Thymus (tissue), 11 donors: ENCODE measurements at regions not wholly inside any gene's neighbourhood (a gene's known extent, or its start where the extent isn't known, plus 50 kb on each side); places are given as distances from the start of the nearest gene placed in this dataset.

Experiments used
- DNase-seq, 9 donors: peaks; one replicate each; pipeline ENCODE4 v3.0.0-alpha.2; 2013; ENCODE audit warnings: low spot score in 9 of 9, low read depth in 6 of 9, missing footprints in 1 of 9
- H3K27ac ChIP-seq, 2 donors: one replicate each; pipeline ENCODE4 v1.5.1; 2013; ENCODE audit warnings: control low read depth in 1 of 2, low read depth in 1 of 2, low read length in 1 of 2, mild to moderate bottlenecking in 1 of 2, moderate library complexity in 1 of 2
- H3K27me3 ChIP-seq, 2 donors: one replicate each; pipeline ENCODE4 v1.5.1; 2013; ENCODE audit warnings: low read length in 1 of 2; ENCODE audit not compliant: control insufficient read depth in 2 of 2, insufficient read depth in 1 of 2
- H3K36me3 ChIP-seq, 2 donors: one replicate each; pipeline ENCODE4 v1.5.1; 2013; ENCODE audit warnings: low read length in 1 of 2, mild to moderate bottlenecking in 1 of 2, moderate library complexity in 1 of 2; ENCODE audit not compliant: control insufficient read depth in 2 of 2, insufficient read depth in 2 of 2
- H3K4me1 ChIP-seq, 2 donors: one replicate each; pipeline ENCODE4 v1.5.1; 2013; ENCODE audit warnings: low read length in 2 of 2; ENCODE audit not compliant: control insufficient read depth in 2 of 2, insufficient read depth in 2 of 2
- H3K4me3 ChIP-seq, 2 donors: one replicate each; pipeline ENCODE4 v1.5.1; 2013; ENCODE audit warnings: low read length in 2 of 2, control low read depth in 1 of 2, mild to moderate bottlenecking in 1 of 2
- H3K9me3 ChIP-seq, 2 donors: one replicate each; pipeline ENCODE4 v1.5.1; 2013; ENCODE audit warnings: low read length in 1 of 2, mild to moderate bottlenecking in 1 of 2; ENCODE audit not compliant: control insufficient read depth in 2 of 2, insufficient read depth in 1 of 2
- WGBS: extraction: QIAGEN DNeasy Blood & Tissue Kit; methylation state at CpG from one replicate; pipeline ENCODE4 v1.1.7; 2013; 5-methylcytosine and 5-hydroxymethylcytosine counted together
- donor health status: healthy.

- no peak overlapping the region for H3K4me3 ChIP-seq
- no peak overlapping the region for H3K27ac ChIP-seq
- no peaks in the 10 kb centered on the region for H3K27me3 ChIP-seq
- 93% methylated on average over 1 of the region's 1 CpG for WGBS
- H3K4me1 ChIP-seq, result no peaks in the 10 kb centered on the region
- no peak for DNase-seq
- H3K36me3 ChIP-seq, result no peaks in the 10 kb centered on the region
- no peaks in the 10 kb centered on the region for H3K9me3 ChIP-seq
These were observed 390.7 kb downstream of the LRATD1 start for GRCh38 chr2:15023221-15023620.

DNA sequence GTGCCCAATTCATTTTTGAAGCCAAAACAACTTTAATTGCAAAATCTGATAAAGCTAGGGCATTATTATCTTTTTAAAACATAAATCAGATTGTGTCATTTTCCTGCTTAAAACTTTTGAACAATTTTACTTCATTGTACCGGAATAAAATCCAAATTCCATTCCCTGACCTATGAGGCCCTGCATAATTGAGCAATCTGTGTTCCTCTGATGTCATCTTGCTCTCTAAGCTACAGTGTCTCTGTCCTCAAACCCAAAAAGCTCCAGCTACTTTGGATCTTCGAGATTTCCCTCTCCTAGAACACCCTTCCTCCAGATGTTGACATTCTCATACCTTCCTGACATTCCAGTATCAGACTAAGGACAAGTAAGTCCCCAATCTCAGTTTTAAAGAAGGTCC, 395.9 kb downstream of the LRATD1 start:
- H3K27me3 ChIP-seq, result no peaks in the 10 kb centered on the region
- no peak overlapping the region for H3K4me3 ChIP-seq
- WGBS, result 62% methylated on average over 2 of the region's 2 CpGs
- H3K36me3 ChIP-seq, result no peaks in the 10 kb centered on the region
- DNase-seq, result no peak
- no peaks in the 10 kb centered on the region for H3K9me3 ChIP-seq
- H3K4me1 ChIP-seq, result no peaks in the 10 kb centered on the region
- H3K27ac ChIP-seq, result no peak overlapping the region

- Histone ChIP-seq H3K27me3 (no peaks in the 10 kb centered on the region), H3K4me1 (no peaks in the 10 kb centered on the region), H3K27ac (no peak overlapping the region), H3K4me3 (no peak overlapping the region), H3K36me3 (no peaks in the 10 kb centered on the region), H3K9me3 (no peaks in the 10 kb centered on the region)
- WGBS, result 86% methylated on average over 4 of the region's 4 CpGs
- DNase-seq, result no peak
These were observed 399.3 kb downstream of the LRATD1 start for GRCh38 chr2:15031745-15032240.

- DNase-seq, result no peak
- Histone ChIP-seq H3K4me3 (no peak overlapping the region), H3K27ac (no peak overlapping the region), H3K27me3 (no peaks in the 10 kb centered on the region), H3K36me3 (no peaks in the 10 kb centered on the region), H3K9me3 (peaks cover 0 to 4% of the 10 kb centered on the region in 2 donors), H3K4me1 (no peaks in the 10 kb centered on the region)
- WGBS, result 74% methylated on average over 2 of the region's 2 CpGs
These were observed 401.7 kb downstream of the LRATD1 start for GRCh38 chr2:15034246-15034645.

DNA sequence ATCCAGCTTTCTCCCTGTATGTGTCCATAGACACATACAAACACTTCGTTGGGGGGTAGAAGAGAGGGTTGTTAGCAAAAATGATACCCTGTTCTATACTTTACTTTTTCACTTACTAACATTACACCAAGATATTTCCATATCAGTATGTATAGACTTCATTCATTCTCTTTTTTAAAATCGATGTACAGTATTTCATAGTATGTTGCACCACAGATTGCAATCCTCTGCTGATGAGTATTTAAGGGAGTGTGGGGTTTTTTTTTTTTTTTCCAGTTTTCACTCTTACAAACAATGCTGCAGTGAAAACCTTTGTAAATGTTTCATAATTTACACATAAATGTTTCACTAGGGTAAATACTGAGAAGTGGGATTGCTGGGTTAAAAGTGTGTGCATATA, 402.3 kb downstream of the LRATD1 start:
- WGBS, result 87% methylated on average over 2 of the region's 2 CpGs

GRCh38 chr2:15038366-15039364, 406.1 kb downstream of the LRATD1 start:
- no peak for DNase-seq
- no peak overlapping the region for H3K27ac ChIP-seq
- no peaks in the 10 kb centered on the region for H3K4me1 ChIP-seq
- 74% methylated on average over 15 of the region's 15 CpGs for WGBS
- H3K4me3 ChIP-seq, result no peak overlapping the region
- H3K9me3 ChIP-seq, result peaks cover 0 to 4% of the 10 kb centered on the region in 2 donors
- no peaks in the 10 kb centered on the region for H3K27me3 ChIP-seq
- no peaks in the 10 kb centered on the region for H3K36me3 ChIP-seq

More for the DNA sequence above, 402.3 kb downstream of the LRATD1 start:
- H3K27ac ChIP-seq, result no peak overlapping the region
- H3K9me3 ChIP-seq, result peaks cover 0 to 4% of the 10 kb centered on the region in 2 donors
- H3K27me3 ChIP-seq, result no peaks in the 10 kb centered on the region
- DNase-seq, result no peak
- H3K36me3 ChIP-seq, result no peaks in the 10 kb centered on the region
- H3K4me1 ChIP-seq, result no peaks in the 10 kb centered on the region
- no peak overlapping the region for H3K4me3 ChIP-seq

DNA sequence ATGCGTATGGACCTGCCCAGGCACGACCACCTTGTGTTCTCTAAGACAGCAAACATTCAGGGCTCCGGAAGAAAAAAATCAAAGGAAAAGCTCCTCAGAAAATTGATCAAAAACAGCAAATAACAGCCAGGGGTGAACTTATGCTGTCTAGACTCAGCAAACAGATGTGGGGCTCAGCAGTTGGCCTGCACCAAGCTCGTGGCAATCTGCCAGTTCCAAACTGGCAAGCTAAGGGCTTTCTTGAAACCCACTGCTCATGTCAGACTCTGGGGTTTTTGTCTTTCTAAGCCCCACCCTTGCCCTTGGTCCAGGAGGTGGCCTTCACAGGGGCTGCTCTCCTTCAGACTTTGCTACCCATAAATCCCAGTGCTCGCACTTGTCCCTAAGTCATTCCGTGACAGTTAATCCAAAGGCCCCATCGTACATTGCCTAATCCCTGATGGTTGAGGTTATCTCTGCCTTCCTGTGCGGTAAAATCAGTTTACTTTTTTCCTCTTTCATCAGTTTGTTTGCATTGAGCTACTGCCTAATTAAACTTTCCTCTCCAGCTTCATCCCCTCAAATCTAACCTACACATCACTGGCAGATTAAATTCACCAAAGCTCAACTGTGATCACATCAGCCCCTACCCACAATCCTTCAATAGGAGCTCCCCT, 408.0 kb downstream of the LRATD1 start:
- H3K27ac ChIP-seq, result no peak overlapping the region
- H3K36me3 ChIP-seq, result no peaks in the 10 kb centered on the region
- H3K4me1 ChIP-seq, result no peaks in the 10 kb centered on the region
- WGBS, result 92% methylated on average over 8 of the region's 8 CpGs
- peaks cover 0 to 4% of the 10 kb centered on the region in 2 donors for H3K9me3 ChIP-seq
- H3K4me3 ChIP-seq, result no peak overlapping the region
- H3K27me3 ChIP-seq, result no peaks in the 10 kb centered on the region
- DNase-seq, result no peak

DNA sequence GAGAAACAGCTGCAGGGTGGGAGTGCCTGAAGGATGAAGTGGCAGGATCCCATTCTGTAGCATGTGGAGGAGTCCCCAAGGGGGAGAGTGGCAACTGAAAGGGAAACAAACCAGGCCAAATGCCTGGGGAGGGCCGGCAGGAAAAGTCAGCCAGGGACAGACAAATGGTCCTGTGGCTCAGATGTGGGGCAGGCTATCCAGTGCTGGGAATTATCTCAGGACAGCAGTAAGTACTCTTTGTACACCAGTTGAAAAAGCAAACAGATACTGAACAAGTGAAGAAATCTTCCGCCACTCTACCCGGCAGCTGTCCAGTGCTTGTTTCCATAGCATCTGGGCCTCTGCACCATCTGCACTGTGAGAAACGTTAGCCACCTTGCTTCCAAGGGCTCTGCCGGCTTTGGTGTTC, 408.9 kb downstream of the LRATD1 start:
- no peak for DNase-seq
- H3K27ac ChIP-seq, result no peak overlapping the region

DNA sequence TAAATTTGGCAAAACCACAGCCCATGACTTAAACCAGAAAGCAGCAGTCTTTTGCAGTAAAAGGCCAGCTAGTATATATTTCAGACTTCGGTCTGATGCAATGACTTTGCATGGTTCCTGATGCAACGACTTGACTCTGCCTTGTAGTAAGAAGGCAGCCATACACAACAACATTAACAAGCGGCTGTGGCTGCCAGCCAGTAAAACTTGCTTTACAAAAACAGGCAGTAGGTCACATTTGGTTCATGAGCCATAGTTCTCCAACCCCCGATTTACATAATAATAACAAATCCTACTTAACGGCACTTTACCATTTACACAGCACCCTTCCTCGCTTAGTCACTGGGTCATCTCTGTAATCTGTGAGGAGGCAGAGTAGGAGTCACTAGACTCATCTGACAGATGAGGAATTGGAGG, 410.3 kb downstream of the LRATD1 start:
- DNase-seq, result no peak
- Histone ChIP-seq H3K27me3 (no peaks in the 10 kb centered on the region), H3K9me3 (no peaks in the 10 kb centered on the region), H3K36me3 (no peaks in the 10 kb centered on the region), H3K27ac (no peak overlapping the region), H3K4me1 (no peaks in the 10 kb centered on the region), H3K4me3 (no peak overlapping the region)
- 88% methylated on average over 6 of the region's 6 CpGs for WGBS

More for the DNA sequence above, 408.9 kb downstream of the LRATD1 start:
- H3K27me3 ChIP-seq, result no peaks in the 10 kb centered on the region
- 75% methylated on average over 5 of the region's 5 CpGs for WGBS
- no peaks in the 10 kb centered on the region for H3K36me3 ChIP-seq
- H3K9me3 ChIP-seq, result peaks cover 0 to 4% of the 10 kb centered on the region in 2 donors
- H3K4me1 ChIP-seq, result no peaks in the 10 kb centered on the region
- H3K4me3 ChIP-seq, result no peak overlapping the region
